Dendritic cell treated with granulocyte-macrophage colony-stimulating factor and Interleukin-4, amounts not matched to agents 40 ng/mL and 50 ng/mL, for 4 days (primary cell): ENCODE measurements at regions not wholly inside any gene's neighbourhood (a gene's known extent, or its start where the extent isn't known, plus 50 kb on each side); places are given as distances from the start of the nearest gene placed in this dataset.

Source experiments
- H3K27ac Mint-ChIP-seq: one replicate; pipeline ENCODE4 v1.8.0; 2022; ENCODE audit warnings: mild to moderate bottlenecking, mixed read lengths
- H3K27me3 Mint-ChIP-seq: one replicate; pipeline ENCODE4 v1.8.0; 2022; ENCODE audit warnings: mild to moderate bottlenecking, mixed read lengths
- H3K36me3 Mint-ChIP-seq: one replicate; pipeline ENCODE4 v1.8.0; 2022; ENCODE audit warnings: low read depth, mixed read lengths
- H3K4me1 Mint-ChIP-seq: one replicate; pipeline ENCODE4 v1.8.0; 2022; ENCODE audit warnings: low read depth, mixed read lengths
- H3K4me3 Mint-ChIP-seq: one replicate; pipeline ENCODE4 v1.8.0; 2022; ENCODE audit warnings: mild to moderate bottlenecking, moderate library complexity, mixed read lengths
- H3K9me3 Mint-ChIP-seq: one replicate; pipeline ENCODE4 v1.8.0; 2022; ENCODE audit warnings: mixed read lengths
- intact Hi-C: fragments of 100-400 bp; cut with micrococcal nuclease; formaldehyde crosslinking; loops from one replicate; pipeline ENCODE4 v1.15.0; 2022

DNA sequence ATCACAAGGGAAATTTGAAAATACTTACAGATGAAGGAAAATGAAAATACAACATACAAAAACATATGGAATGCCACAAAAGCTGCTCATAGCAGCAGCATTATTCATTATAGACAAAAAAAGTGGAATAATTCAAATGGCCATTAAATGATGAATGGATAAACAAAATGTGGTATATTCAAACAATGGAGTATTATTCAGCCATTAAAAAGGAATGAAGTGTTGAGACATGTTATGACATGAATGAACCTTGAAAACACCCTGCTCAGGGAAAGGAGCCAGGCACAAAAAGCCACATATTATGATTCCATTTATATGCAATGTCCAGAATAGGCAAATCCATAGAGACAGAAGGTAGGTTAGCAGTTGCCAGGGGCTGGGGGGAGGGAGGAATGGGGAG, 62.6 kb upstream of the SFMBT2 start:
- intact Hi-C loops = no loop called here
- H3K36me3 Mint-ChIP-seq = peaks cover 5% of the 10 kb centered on the region
- H3K4me1 Mint-ChIP-seq = peaks cover 41% of the 10 kb centered on the region
- no peak overlapping the region for H3K27ac Mint-ChIP-seq
- H3K4me3 Mint-ChIP-seq = no peak overlapping the region
- H3K9me3 Mint-ChIP-seq = peaks cover 10% of the 10 kb centered on the region
- peaks cover 5% of the 10 kb centered on the region for H3K27me3 Mint-ChIP-seq

- Mint-ChIP-seq H3K4me1 (peaks cover 41% of the 10 kb centered on the region), H3K36me3 (no peaks in the 10 kb centered on the region), H3K4me3 (peak overlapping the region; percentile 46), H3K9me3 (no peaks in the 10 kb centered on the region), H3K27ac (peak overlapping the region; percentile 46), H3K27me3 (peaks cover 5% of the 10 kb centered on the region)
- intact Hi-C loops = no loop called here
These were observed 61.0 kb upstream of the SFMBT2 start for GRCh38 chr10:7471720-7472367.

DNA sequence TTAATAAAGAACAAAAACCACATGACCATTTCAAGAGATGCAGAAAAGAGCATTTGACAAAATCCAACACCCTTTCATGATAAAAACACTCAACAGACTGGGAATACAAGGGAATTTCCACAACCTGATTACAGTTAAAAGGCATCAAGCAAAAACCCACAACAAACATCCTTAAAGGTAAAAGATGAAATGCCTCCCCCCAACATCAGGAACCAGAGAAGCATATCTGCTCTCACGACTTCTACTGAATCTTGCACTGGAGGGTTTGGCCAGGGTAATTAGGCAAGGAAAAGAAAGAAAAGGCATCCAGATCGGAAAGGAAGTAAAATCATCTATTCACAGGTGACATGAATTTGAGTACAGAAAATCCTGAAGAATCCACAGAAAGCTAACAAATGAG, 59.5 kb upstream of the SFMBT2 start:
- no peak overlapping the region for H3K4me3 Mint-ChIP-seq
- H3K27ac Mint-ChIP-seq = no peak overlapping the region
- no peaks in the 10 kb centered on the region for H3K9me3 Mint-ChIP-seq
- peaks cover 33% of the 10 kb centered on the region for H3K4me1 Mint-ChIP-seq
- intact Hi-C loops = no loop called here
- H3K27me3 Mint-ChIP-seq = no peaks in the 10 kb centered on the region
- H3K36me3 Mint-ChIP-seq = no peaks in the 10 kb centered on the region

GRCh38 chr10:7467031-7467667, 56.3 kb upstream of the SFMBT2 start:
- H3K27ac Mint-ChIP-seq = no peak overlapping the region
- H3K4me3 Mint-ChIP-seq = no peak overlapping the region
- intact Hi-C loops = no loop called here
- H3K27me3 Mint-ChIP-seq = no peaks in the 10 kb centered on the region
- H3K9me3 Mint-ChIP-seq = no peaks in the 10 kb centered on the region
- no peaks in the 10 kb centered on the region for H3K36me3 Mint-ChIP-seq
- H3K4me1 Mint-ChIP-seq = peaks cover 32% of the 10 kb centered on the region

- Mint-ChIP-seq H3K27ac (peak overlapping the region; percentile 6), H3K36me3 (no peaks in the 10 kb centered on the region), H3K27me3 (no peaks in the 10 kb centered on the region), H3K9me3 (no peaks in the 10 kb centered on the region), H3K4me1 (peaks cover 11% of the 10 kb centered on the region), H3K4me3 (no peak overlapping the region)
- intact Hi-C loops = no loop called here
These were observed 53.9 kb upstream of the SFMBT2 start for GRCh38 chr10:7464691-7465090.
